CD4-positive, alpha-beta T cell (primary cell): ENCODE measurements at regions not wholly inside any gene's neighbourhood (a gene's known extent, or its start where the extent isn't known, plus 50 kb on each side); places are given as distances from the start of the nearest gene placed in this dataset.

Experiments used
- ATAC-seq: fragments of 200-7000 bp; cut with Tn5 transposase; one replicate; pipeline ENCODE4 v1.10.0; 2022; ENCODE audit warnings: mild to moderate bottlenecking; ENCODE audit not compliant: poor library complexity
- CTCF ChIA-PET: fragments of 350-600 bp; sonication (Branson Sonifier 250); formaldehyde crosslinking; loops from one replicate; lab custom pipeline; 2021; ENCODE audit warnings: antibody characterized with exemption, inconsistent platforms; lab: Charles Lee
- POLR2A ChIA-PET: fragments of 350-600 bp; sonication (Branson Sonifier 250); formaldehyde crosslinking; loops from one replicate; lab custom pipeline; 2021; ENCODE audit warnings: antibody characterized with exemption, inconsistent platforms; lab: Charles Lee
- DNase-seq, 14 experiments: peaks; one replicate each; pipeline ENCODE4 v3.0.0-alpha.2; 2013 to 2020; ENCODE audit warnings: mixed read lengths in 2 of 14
- H3K27ac ChIP-seq, 2 donors: one replicate each; pipeline versions ENCODE4 v1.5.1 to v1.7.0; 2013; ENCODE audit warnings: low read length in 2 of 2, low read depth in 1 of 2, mild to moderate bottlenecking in 1 of 2
- H3K27me3 ChIP-seq, 2 experiments: 1 replicate in 1 of 2; 2 replicates in 1 of 2; pipeline versions ENCODE4 v1.6.1 to v1.7.0; 2013; ENCODE audit warnings: low read length in 2 of 2, control low read depth in 1 of 2, mild to moderate bottlenecking in 1 of 2, moderate library complexity in 1 of 2; ENCODE audit not compliant: insufficient read depth in 2 of 2, control insufficient read depth in 1 of 2
- H3K36me3 ChIP-seq: one replicate; pipeline ENCODE4 v1.6.1; 2013; ENCODE audit warnings: low read length, control low read depth; ENCODE audit not compliant: insufficient read depth
- H3K4me1 ChIP-seq: one replicate; pipeline ENCODE4 v1.6.1; 2013; ENCODE audit warnings: low read length, control low read depth; ENCODE audit not compliant: insufficient read depth
- H3K4me3 ChIP-seq: one replicate; pipeline ENCODE4 v1.5.1; 2013; ENCODE audit warnings: mild to moderate bottlenecking, low read length, moderate library complexity
- H3K9me3 ChIP-seq, 2 experiments: 1 replicate in 1 of 2; 2 replicates in 1 of 2; pipeline versions ENCODE4 v1.6.1 to v1.7.0; 2013; ENCODE audit warnings: low read length in 2 of 2, mild to moderate bottlenecking in 2 of 2, control low read depth in 1 of 2, moderate library complexity in 1 of 2; ENCODE audit not compliant: control insufficient read depth in 1 of 2, insufficient read depth in 1 of 2
- H3K27ac Mint-ChIP-seq: one replicate; pipeline ENCODE4 v1.8.0; 2020; ENCODE audit warnings: mixed read lengths
- H3K27me3 Mint-ChIP-seq: one replicate; pipeline ENCODE4 v1.8.0; 2021; ENCODE audit warnings: mixed read lengths
- H3K36me3 Mint-ChIP-seq: one replicate; pipeline ENCODE4 v1.8.0; 2021; ENCODE audit warnings: low read depth, mixed read lengths
- H3K4me1 Mint-ChIP-seq: one replicate; pipeline ENCODE4 v1.8.0; 2021; ENCODE audit warnings: low read depth, mixed read lengths
- H3K4me3 Mint-ChIP-seq: one replicate; pipeline ENCODE4 v1.8.0; 2020; ENCODE audit warnings: mild to moderate bottlenecking, mixed read lengths
- H3K9me3 Mint-ChIP-seq: one replicate; pipeline ENCODE4 v1.8.0; 2020; ENCODE audit warnings: mixed read lengths
- intact Hi-C, 2 experiments: fragments of 100-400 bp; cut with DNase I in 1 of 2; cut with micrococcal nuclease in 1 of 2; formaldehyde crosslinking; loops; one replicate each; pipeline versions ENCODE4 v1.15.1 to v1.9.0; 2023 to 2025; cut with DNase I, micrococcal nuclease
- TF ChIP-seq, protein P1 (sequence below): fragments of 200-600 bp; IDR thresholded peaks from one replicate; pipeline ENCODE4 v1.8.0; 2022; ENCODE audit warnings: antibody characterized with exemption, mild to moderate bottlenecking

DNA sequence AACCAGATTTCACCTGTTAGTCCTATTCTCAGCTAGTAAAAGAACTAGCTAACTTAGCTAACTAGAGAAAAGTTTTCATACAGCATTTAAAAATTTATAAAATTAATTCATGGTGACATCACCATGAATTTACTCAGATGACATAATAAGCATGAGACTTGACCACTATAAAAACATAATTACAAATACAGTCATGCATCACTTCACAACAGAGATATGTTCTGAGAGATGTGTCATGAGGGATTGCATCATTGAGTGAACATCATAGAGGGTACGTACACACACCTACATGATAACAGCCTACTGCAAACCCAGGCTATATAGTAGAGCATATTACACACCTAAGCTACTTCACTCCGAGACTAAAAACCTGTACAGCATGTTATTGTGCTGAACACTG, 481.3 kb upstream of the CHAC2 start:
- Histone ChIP-seq H3K4me1 (no peaks in the 10 kb centered on the region), H3K27me3 (no peaks in the 10 kb centered on the region), H3K4me3 (no peak overlapping the region), H3K36me3 (no peaks in the 10 kb centered on the region), H3K9me3 (no peaks in the 10 kb centered on the region), H3K27ac (no peak overlapping the region)
- no peaks in the 10 kb centered on the region for H3K36me3 Mint-ChIP-seq
- no peak overlapping the region for H3K4me3 Mint-ChIP-seq
- H3K27ac Mint-ChIP-seq: no peak overlapping the region
- ATAC-seq (no peak), DNase-seq (no peak)
- H3K27me3 Mint-ChIP-seq: no peaks in the 10 kb centered on the region
- POLR2A ChIA-PET: no interaction called here
- peaks cover 2% of the 10 kb centered on the region for H3K9me3 Mint-ChIP-seq
- TF ChIP-seq, protein P1, sequence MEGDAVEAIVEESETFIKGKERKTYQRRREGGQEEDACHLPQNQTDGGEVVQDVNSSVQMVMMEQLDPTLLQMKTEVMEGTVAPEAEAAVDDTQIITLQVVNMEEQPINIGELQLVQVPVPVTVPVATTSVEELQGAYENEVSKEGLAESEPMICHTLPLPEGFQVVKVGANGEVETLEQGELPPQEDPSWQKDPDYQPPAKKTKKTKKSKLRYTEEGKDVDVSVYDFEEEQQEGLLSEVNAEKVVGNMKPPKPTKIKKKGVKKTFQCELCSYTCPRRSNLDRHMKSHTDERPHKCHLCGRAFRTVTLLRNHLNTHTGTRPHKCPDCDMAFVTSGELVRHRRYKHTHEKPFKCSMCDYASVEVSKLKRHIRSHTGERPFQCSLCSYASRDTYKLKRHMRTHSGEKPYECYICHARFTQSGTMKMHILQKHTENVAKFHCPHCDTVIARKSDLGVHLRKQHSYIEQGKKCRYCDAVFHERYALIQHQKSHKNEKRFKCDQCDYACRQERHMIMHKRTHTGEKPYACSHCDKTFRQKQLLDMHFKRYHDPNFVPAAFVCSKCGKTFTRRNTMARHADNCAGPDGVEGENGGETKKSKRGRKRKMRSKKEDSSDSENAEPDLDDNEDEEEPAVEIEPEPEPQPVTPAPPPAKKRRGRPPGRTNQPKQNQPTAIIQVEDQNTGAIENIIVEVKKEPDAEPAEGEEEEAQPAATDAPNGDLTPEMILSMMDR: no peak
- CTCF ChIA-PET: no interaction called here
- intact Hi-C loops: no loop called here
- no peaks in the 10 kb centered on the region for H3K4me1 Mint-ChIP-seq

DNA sequence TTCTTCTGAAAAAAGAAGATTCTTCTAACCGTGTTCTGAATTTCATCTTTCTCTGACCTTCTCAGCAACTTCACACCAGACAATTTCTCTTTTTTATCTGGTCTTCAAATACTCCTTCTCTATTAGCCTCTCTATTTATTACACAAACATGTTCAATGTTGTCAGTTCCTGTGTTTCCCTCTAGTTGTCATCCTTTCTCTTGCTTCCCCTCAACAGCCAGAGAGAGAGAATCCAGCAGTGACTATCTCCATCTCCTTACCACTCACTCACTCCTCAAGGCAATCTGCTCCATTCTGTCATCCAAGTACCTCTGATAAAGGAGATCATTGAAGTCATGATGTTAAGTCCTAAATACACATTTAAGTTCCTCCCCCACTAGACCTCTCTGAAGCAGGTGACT, 491.9 kb upstream of the CHAC2 start:
- Mint-ChIP-seq H3K4me3 (no peak overlapping the region), H3K27me3 (no peaks in the 10 kb centered on the region), H3K36me3 (no peaks in the 10 kb centered on the region), H3K9me3 (peaks cover 9% of the 10 kb centered on the region), H3K4me1 (no peaks in the 10 kb centered on the region), H3K27ac (no peak overlapping the region)
- TF ChIP-seq, protein P1: no peak
- intact Hi-C loops: no loop called here
- Histone ChIP-seq H3K27ac (no peak overlapping the region), H3K4me1 (no peaks in the 10 kb centered on the region), H3K4me3 (no peak overlapping the region), H3K9me3 (no peaks in the 10 kb centered on the region), H3K27me3 (no peaks in the 10 kb centered on the region), H3K36me3 (no peaks in the 10 kb centered on the region)
- ChIA-PET POLR2A (no interaction called here), CTCF (no interaction called here)
- no peak for DNase-seq
- ATAC-seq: no peak

DNA sequence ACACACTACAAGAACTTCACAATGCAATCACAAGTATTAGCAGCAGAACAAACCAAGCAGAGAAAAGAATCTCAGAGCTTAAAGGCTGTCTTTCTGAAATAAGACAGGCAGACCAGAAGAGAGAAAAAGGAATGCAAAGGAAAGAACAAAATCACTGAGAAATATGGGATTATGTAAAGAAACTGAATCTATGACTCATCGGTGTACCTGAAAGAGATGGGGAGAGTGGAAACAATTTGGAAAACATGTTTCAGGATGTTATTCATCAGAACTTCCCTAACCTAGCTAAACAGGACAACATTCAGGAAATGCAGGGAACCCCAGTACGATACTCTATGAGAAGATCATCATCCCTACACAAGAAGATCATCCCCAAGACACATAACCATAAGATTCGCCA, 499.0 kb upstream of the CHAC2 start:
- ChIA-PET POLR2A (no interaction called here), CTCF (no interaction called here)
- H3K36me3 Mint-ChIP-seq: no peaks in the 10 kb centered on the region
- H3K27me3 ChIP-seq: no peaks in the 10 kb centered on the region
- H3K27me3 Mint-ChIP-seq: no peaks in the 10 kb centered on the region
- H3K27ac ChIP-seq: no peak overlapping the region
- H3K4me1 ChIP-seq: peaks cover 4% of the 10 kb centered on the region
- H3K27ac Mint-ChIP-seq: no peak overlapping the region
- DNase-seq (no peak), ATAC-seq (no peak)
- intact Hi-C loops: no loop called here
- no peaks in the 10 kb centered on the region for H3K9me3 ChIP-seq
- TF ChIP-seq, protein P1: no peak
- H3K9me3 Mint-ChIP-seq: peaks cover 7% of the 10 kb centered on the region
- no peak overlapping the region for H3K4me3 ChIP-seq
- H3K4me1 Mint-ChIP-seq: no peaks in the 10 kb centered on the region
- no peak overlapping the region for H3K4me3 Mint-ChIP-seq
- H3K36me3 ChIP-seq: no peaks in the 10 kb centered on the region
